ENCODE measurements at regions not wholly inside any gene's neighbourhood (a gene's known extent, or its start where the extent isn't known, plus 50 kb on each side); places are given as distances from the start of the nearest gene placed in this dataset.

GRCh38 chr5:143566139-143566538, 162.7 kb upstream of the NR3C1 start:
- H3K36me3 ChIP-seq (ENCODE audit: control insufficient read depth, insufficient read depth, low read length): no peaks in the 10 kb centered on the region
- intact Hi-C loops (cut with micrococcal nuclease; ENCODE audit: unreplicated experiment): no loop called here
- no peaks in the 10 kb centered on the region for H3K4me1 ChIP-seq (ENCODE audit: control insufficient read depth, insufficient read depth, low read length)
- H3K9me3 ChIP-seq (ENCODE audit: control insufficient read depth, insufficient read depth, low read depth, low read length): no peaks in the 10 kb centered on the region
- TF ChIP-seq POLR2AphosphoS5 (IDR thresholded peaks at IDR 0.05; ENCODE audit: low read depth, low read length) (no peak), TCF7L2 (IDR thresholded peaks at IDR 0.05; ENCODE audit: low read depth, low read length) (no peak), SIN3A (IDR thresholded peaks at IDR 0.05; ENCODE audit: borderline replicate concordance, insufficient read depth, low read depth, low read length) (no peak), REST (IDR thresholded peaks at IDR 0.05; ENCODE audit: insufficient read depth in 1 of 2, low read depth in 2 of 2, low read length in 1 of 2) (no peak), CTCF (IDR thresholded peaks at IDR 0.05) (no peak)
- no TSS peak for BruUV-seq (replicated peaks)
- POLR2A ChIA-PET: no interaction called here
- in situ Hi-C loops (cut with HindIII; ENCODE audit: low pct_unique_long_range_greater_than_20kb, low sequenced_read_pairs): no loop called here
- ATAC-seq: no peak
- peaks cover 2% of the 10 kb centered on the region for H3K27me3 ChIP-seq (ENCODE audit: control insufficient read depth, insufficient read depth, low read length)
- no peak overlapping the region for H3K4me3 ChIP-seq (ENCODE audit: low read depth in 2 of 2, low read length in 2 of 2)
- CTCF ChIA-PET: interaction anchor here (0.6 kb wide), 1 partner anchor 46 kb away, joined by 5 read pairs; no protein-coding TSS in a partner anchor
- DNase-seq (ENCODE audit: low read depth, low spot score): no peak
- no peak overlapping the region for H3K27ac ChIP-seq (ENCODE audit: low read length)

GRCh38 chr5:143564417-143564816, 160.9 kb upstream of the NR3C1 start:
- Histone ChIP-seq H3K36me3 (ENCODE audit: control insufficient read depth, insufficient read depth, low read length) (no peaks in the 10 kb centered on the region), H3K4me3 (ENCODE audit: low read depth in 2 of 2, low read length in 2 of 2) (no peak overlapping the region), H3K4me1 (ENCODE audit: control insufficient read depth, insufficient read depth, low read length) (no peaks in the 10 kb centered on the region), H3K27ac (ENCODE audit: low read length) (no peak overlapping the region), H3K9me3 (ENCODE audit: control insufficient read depth, insufficient read depth, low read depth, low read length) (no peaks in the 10 kb centered on the region), H3K27me3 (ENCODE audit: control insufficient read depth, insufficient read depth, low read length) (peaks cover 2% of the 10 kb centered on the region)
- TF ChIP-seq TCF7L2 (IDR thresholded peaks at IDR 0.05; ENCODE audit: low read depth, low read length) (no peak), SIN3A (IDR thresholded peaks at IDR 0.05; ENCODE audit: borderline replicate concordance, insufficient read depth, low read depth, low read length) (no peak), POLR2AphosphoS5 (IDR thresholded peaks at IDR 0.05; ENCODE audit: low read depth, low read length) (no peak), REST (IDR thresholded peaks at IDR 0.05; ENCODE audit: insufficient read depth in 1 of 2, low read depth in 2 of 2, low read length in 1 of 2) (no peak), CTCF (IDR thresholded peaks at IDR 0.05) (no peak)
- ChIA-PET CTCF (no interaction called here), POLR2A (no interaction called here)
- intact Hi-C loops (cut with micrococcal nuclease; ENCODE audit: unreplicated experiment) (no loop called here), in situ Hi-C loops (cut with HindIII; ENCODE audit: low pct_unique_long_range_greater_than_20kb, low sequenced_read_pairs) (no loop called here)
- DNase-seq (ENCODE audit: low read depth, low spot score) (no peak), ATAC-seq (no peak)
- no TSS peak for BruUV-seq (replicated peaks)
